PFSK-1 (cell line): ENCODE measurements at regions not wholly inside any gene's neighbourhood (a gene's known extent, or its start where the extent isn't known, plus 50 kb on each side); places are given as distances from the start of the nearest gene placed in this dataset.

Experiments used
- FOXP2 ChIP-seq: optimal IDR thresholded peaks from 2 replicates; pipeline ENCODE3; 2011; ENCODE audit warnings: borderline replicate concordance, control low read depth, inconsistent platforms; ENCODE audit not compliant: insufficient read depth; ENCODE audit errors: extremely low read length, extremely low read depth
- POLR2AphosphoS5 ChIP-seq: IDR thresholded peaks from 2 replicates; pipeline ENCODE4 v1.6.1; 2012; ENCODE audit warnings: low read depth, mild to moderate bottlenecking, control low read depth, low read length, moderate library complexity
- REST ChIP-seq, 2 experiments: IDR thresholded peaks; 2 replicates each; pipeline versions ENCODE4 v1.6.1 to v1.8.0; 2011 to 2012; ENCODE audit warnings: low read depth in 2 of 2, low read length in 2 of 2, control low read depth in 1 of 2, inconsistent platforms in 1 of 2, mild to moderate bottlenecking in 1 of 2, moderate library complexity in 1 of 2; ENCODE audit not compliant: insufficient read depth in 1 of 2
- SIN3A ChIP-seq: IDR thresholded peaks from 2 replicates; pipeline ENCODE4 v1.6.1; 2012; ENCODE audit warnings: mild to moderate bottlenecking, low read length, moderate library complexity, borderline replicate concordance; ENCODE audit not compliant: insufficient read depth
- TAF1 ChIP-seq: IDR thresholded peaks from 2 replicates; pipeline ENCODE4 v1.6.1; 2012; ENCODE audit warnings: low read length, control low read depth, borderline replicate concordance; ENCODE audit not compliant: insufficient read depth

DNA sequence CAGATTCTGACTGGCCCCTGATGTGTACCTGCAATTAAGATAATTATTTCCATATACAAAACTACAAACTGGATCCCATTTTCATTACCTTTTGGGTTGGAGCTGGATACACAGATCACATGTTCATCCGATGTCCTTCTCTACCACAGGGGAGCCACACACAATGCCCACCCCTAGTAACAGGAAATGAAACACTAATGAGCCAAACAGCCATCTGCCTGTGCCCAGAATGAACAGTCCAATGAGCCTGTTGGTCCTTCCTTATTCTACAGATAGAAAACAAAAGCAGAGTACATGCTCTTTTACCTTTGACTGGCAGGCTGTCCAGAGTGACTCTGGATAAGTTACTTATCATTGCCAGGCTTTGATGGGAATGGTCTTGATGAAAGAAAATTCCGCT is 68.6 kb downstream of the SIPA1L2 start:
- TF ChIP-seq REST (IDR thresholded peaks at IDR 0.05; ENCODE audit: insufficient read depth in 1 of 2, low read depth in 2 of 2, low read length in 2 of 2) (no peak), SIN3A (no peak), FOXP2 (no peak), TAF1 (no peak), POLR2AphosphoS5 (no peak)

DNA sequence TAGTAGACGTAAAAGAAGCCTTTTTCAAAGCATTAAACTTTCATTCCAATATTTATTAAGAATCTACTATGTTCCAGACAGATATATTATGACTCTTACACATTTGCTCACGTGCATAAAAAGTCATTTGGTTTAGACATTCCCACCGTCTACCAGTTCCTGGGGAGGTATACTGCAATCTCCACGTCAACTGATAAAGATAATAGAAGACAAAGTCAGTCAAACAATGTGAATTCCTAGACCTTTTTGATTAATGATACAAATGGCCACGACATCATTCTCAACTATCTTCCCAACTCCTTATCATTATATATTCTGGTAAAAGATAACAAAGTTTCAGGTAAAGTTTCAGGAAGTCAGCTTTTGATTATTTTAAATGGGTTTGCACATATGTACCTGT is 69.0 kb downstream of the SIPA1L2 start:
- TF ChIP-seq POLR2AphosphoS5 (no peak), TAF1 (no peak), FOXP2 (no peak), REST (IDR thresholded peaks at IDR 0.05; ENCODE audit: insufficient read depth in 1 of 2, low read depth in 2 of 2, low read length in 2 of 2) (no peak), SIN3A (no peak)

GRCh38 chr1:232558954-232559353 is 71.0 kb downstream of the SIPA1L2 start:
- no peak for TF ChIP-seq TAF1
- no peak for TF ChIP-seq POLR2AphosphoS5
- no peak for TF ChIP-seq SIN3A
- TF ChIP-seq REST (IDR thresholded peaks at IDR 0.05; ENCODE audit: insufficient read depth in 1 of 2, low read depth in 2 of 2, low read length in 2 of 2): 0 out of 4 replicates have a peak, but pooled peaks of 1 of the 2 experiments have one; percentile 25
- no peak for TF ChIP-seq FOXP2

DNA sequence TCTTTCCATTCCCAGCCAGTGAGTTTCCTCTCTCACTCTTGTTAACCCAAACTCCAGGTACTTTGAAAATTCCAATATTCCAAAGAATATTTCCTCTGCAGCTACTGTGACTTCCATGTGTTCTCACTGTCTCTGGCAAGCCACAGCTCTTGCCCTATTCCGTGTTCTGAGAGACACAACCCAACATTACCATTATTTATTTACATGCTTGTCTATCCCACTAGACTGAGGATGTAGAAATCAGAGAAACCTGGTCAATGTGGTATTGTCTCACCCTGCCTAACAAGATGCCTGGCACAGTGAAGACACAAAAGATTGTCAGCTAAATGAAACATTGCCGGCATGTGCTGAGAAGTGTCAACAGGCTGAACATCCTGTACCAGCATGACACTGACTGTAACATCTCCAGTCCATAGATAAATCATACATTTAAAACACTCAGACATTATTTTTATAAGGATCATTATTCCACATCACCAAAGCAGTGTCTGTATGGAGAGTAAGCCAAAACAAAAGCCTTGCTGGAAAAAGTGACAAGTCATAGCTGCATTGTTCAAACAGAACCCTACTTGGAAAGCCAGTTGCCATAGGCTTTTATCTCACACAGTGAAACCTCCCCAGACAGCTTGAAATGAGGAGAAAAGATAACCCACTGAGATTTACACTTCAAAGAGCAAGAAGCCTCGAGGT is 72.3 kb downstream of the SIPA1L2 start:
- TF ChIP-seq POLR2AphosphoS5 (no peak), FOXP2 (no peak), SIN3A (no peak)

DNA sequence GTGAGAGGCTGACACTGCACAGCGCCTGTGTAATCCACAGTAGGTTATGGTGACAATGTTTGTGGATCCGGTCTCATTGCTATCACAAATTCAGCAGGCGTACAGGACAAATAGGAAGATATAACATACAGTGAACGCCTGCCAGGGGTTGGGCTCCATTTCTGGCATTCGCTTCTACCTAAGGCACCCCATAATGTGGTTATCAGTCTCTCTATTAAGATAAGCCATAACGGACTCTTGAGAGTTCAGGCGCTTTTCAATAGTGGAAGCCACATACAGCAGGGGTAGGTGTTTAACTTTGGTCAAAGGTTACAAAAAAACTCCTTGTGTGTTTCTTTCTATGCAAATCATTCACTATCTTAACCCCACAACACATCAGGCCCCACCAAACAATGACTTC is 72.8 kb downstream of the SIPA1L2 start:
- TF ChIP-seq FOXP2 (no peak), TAF1 (no peak), SIN3A (no peak)

GRCh38 chr1:232556351-232556750 is 73.6 kb downstream of the SIPA1L2 start:
- TF ChIP-seq POLR2AphosphoS5 (no peak), SIN3A (no peak), REST (IDR thresholded peaks at IDR 0.05; ENCODE audit: insufficient read depth in 1 of 2, low read depth in 2 of 2, low read length in 2 of 2) (no peak), TAF1 (no peak), FOXP2 (no peak)
